ENCODE measurements at regions not wholly inside any gene's neighbourhood (a gene's known extent, or its start where the extent isn't known, plus 50 kb on each side); places are given as distances from the start of the nearest gene placed in this dataset.

DNA sequence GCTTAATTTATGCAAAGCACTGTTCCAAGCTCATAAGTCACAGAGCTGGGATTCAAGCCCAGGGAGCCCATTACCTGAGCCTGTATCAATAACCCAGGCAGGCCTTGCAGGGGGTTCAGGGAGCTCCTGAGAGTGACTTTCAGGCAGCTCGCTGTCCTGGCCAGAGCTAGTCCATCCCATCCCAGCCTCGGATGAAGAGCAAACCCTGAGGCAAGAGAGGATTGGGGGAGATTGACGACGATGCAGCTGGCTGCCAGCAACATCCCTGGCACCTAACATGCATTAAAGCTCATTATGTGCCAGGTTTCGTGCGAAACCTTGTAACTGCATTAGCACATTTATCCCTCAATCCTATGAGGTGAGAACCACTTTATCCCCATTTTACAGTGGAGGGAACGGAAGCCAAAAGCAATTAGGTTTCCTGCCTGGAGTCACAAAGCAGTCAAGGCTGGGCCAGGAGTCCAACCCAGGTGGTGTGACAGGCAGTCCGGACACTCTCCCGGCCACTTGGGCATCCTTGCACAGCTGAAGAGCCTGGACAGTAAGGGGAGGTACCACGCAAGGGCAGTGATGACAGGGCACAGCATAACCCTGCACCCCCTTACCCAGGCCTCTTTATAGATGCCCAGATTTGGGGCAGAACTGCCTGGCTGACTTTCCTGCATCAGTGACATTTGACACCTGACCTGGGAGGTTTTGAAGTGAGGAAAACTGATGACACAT lies 129.8 kb upstream of the CHST15 start:
- TF ChIP-seq NANOG (IDR thresholded peaks at IDR 0.05; ENCODE audit: borderline replicate concordance) (no peak), JUNB (IDR thresholded peaks at IDR 0.05; ENCODE audit: unreplicated experiment) (no peak), ZNF114 (CRISPR knock-in tag; IDR thresholded peaks at IDR 0.05) (no peak), ZNF331 (CRISPR knock-in tag; IDR thresholded peaks at IDR 0.05; ENCODE audit: low read depth) (no peak), EZH2phosphoT487 (IDR thresholded peaks at IDR 0.05; ENCODE audit: unreplicated experiment) (no peak), STAT1 (IDR thresholded peaks at IDR 0.05; ENCODE audit: unreplicated experiment) (no peak), POLR2AphosphoS5 (IDR thresholded peaks at IDR 0.05; ENCODE audit: low read depth) (no peak), CREB1 (CRISPR knock-in tag; IDR thresholded peaks at IDR 0.05; ENCODE audit: low read depth) (no peak), EZH2 (IDR thresholded peaks at IDR 0.05; ENCODE audit: low read depth, unreplicated experiment) (no peak)
- TF ChIP-seq, protein P1, sequence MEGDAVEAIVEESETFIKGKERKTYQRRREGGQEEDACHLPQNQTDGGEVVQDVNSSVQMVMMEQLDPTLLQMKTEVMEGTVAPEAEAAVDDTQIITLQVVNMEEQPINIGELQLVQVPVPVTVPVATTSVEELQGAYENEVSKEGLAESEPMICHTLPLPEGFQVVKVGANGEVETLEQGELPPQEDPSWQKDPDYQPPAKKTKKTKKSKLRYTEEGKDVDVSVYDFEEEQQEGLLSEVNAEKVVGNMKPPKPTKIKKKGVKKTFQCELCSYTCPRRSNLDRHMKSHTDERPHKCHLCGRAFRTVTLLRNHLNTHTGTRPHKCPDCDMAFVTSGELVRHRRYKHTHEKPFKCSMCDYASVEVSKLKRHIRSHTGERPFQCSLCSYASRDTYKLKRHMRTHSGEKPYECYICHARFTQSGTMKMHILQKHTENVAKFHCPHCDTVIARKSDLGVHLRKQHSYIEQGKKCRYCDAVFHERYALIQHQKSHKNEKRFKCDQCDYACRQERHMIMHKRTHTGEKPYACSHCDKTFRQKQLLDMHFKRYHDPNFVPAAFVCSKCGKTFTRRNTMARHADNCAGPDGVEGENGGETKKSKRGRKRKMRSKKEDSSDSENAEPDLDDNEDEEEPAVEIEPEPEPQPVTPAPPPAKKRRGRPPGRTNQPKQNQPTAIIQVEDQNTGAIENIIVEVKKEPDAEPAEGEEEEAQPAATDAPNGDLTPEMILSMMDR (conservative IDR thresholded peaks at IDR 0.05; ENCODE audit: low read depth in 2 of 2), result no peak
- TF ChIP-seq, protein P2, sequence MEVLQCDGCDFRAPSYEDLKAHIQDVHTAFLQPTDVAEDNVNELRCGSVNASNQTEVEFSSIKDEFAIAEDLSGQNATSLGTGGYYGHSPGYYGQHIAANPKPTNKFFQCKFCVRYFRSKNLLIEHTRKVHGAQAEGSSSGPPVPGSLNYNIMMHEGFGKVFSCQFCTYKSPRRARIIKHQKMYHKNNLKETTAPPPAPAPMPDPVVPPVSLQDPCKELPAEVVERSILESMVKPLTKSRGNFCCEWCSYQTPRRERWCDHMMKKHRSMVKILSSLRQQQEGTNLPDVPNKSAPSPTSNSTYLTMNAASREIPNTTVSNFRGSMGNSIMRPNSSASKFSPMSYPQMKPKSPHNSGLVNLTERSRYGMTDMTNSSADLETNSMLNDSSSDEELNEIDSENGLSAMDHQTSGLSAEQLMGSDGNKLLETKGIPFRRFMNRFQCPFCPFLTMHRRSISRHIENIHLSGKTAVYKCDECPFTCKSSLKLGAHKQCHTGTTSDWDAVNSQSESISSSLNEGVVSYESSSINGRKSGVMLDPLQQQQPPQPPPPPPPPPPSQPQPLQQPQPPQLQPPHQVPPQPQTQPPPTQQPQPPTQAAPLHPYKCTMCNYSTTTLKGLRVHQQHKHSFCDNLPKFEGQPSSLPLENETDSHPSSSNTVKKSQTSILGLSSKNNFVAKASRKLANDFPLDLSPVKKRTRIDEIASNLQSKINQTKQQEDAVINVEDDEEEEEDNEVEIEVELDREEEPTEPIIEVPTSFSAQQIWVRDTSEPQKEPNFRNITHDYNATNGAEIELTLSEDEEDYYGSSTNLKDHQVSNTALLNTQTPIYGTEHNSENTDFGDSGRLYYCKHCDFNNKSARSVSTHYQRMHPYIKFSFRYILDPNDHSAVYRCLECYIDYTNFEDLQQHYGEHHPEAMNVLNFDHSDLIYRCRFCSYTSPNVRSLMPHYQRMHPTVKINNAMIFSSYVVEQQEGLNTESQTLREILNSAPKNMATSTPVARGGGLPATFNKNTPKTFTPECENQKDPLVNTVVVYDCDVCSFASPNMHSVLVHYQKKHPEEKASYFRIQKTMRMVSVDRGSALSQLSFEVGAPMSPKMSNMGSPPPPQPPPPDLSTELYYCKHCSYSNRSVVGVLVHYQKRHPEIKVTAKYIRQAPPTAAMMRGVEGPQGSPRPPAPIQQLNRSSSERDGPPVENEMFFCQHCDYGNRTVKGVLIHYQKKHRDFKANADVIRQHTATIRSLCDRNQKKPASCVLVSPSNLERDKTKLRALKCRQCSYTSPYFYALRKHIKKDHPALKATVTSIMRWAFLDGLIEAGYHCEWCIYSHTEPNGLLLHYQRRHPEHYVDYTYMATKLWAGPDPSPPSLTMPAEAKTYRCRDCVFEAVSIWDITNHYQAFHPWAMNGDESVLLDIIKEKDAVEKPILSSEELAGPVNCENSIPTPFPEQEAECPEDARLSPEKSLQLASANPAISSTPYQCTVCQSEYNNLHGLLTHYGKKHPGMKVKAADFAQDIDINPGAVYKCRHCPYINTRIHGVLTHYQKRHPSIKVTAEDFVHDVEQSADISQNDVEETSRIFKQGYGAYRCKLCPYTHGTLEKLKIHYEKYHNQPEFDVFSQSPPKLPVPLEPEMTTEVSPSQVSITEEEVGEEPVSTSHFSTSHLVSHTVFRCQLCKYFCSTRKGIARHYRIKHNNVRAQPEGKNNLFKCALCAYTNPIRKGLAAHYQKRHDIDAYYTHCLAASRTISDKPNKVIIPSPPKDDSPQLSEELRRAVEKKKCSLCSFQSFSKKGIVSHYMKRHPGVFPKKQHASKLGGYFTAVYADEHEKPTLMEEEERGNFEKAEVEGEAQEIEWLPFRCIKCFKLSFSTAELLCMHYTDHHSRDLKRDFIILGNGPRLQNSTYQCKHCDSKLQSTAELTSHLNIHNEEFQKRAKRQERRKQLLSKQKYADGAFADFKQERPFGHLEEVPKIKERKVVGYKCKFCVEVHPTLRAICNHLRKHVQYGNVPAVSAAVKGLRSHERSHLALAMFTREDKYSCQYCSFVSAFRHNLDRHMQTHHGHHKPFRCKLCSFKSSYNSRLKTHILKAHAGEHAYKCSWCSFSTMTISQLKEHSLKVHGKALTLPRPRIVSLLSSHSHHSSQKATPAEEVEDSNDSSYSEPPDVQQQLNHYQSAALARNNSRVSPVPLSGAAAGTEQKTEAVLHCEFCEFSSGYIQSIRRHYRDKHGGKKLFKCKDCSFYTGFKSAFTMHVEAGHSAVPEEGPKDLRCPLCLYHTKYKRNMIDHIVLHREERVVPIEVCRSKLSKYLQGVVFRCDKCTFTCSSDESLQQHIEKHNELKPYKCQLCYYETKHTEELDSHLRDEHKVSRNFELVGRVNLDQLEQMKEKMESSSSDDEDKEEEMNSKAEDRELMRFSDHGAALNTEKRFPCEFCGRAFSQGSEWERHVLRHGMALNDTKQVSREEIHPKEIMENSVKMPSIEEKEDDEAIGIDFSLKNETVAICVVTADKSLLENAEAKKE (CRISPR knock-in tag; IDR thresholded peaks at IDR 0.05), result no peak
- TF ChIP-seq, protein P3, sequence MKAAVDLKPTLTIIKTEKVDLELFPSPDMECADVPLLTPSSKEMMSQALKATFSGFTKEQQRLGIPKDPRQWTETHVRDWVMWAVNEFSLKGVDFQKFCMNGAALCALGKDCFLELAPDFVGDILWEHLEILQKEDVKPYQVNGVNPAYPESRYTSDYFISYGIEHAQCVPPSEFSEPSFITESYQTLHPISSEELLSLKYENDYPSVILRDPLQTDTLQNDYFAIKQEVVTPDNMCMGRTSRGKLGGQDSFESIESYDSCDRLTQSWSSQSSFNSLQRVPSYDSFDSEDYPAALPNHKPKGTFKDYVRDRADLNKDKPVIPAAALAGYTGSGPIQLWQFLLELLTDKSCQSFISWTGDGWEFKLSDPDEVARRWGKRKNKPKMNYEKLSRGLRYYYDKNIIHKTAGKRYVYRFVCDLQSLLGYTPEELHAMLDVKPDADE (IDR thresholded peaks at IDR 0.05), result no peak
- TF ChIP-seq, protein P4, sequence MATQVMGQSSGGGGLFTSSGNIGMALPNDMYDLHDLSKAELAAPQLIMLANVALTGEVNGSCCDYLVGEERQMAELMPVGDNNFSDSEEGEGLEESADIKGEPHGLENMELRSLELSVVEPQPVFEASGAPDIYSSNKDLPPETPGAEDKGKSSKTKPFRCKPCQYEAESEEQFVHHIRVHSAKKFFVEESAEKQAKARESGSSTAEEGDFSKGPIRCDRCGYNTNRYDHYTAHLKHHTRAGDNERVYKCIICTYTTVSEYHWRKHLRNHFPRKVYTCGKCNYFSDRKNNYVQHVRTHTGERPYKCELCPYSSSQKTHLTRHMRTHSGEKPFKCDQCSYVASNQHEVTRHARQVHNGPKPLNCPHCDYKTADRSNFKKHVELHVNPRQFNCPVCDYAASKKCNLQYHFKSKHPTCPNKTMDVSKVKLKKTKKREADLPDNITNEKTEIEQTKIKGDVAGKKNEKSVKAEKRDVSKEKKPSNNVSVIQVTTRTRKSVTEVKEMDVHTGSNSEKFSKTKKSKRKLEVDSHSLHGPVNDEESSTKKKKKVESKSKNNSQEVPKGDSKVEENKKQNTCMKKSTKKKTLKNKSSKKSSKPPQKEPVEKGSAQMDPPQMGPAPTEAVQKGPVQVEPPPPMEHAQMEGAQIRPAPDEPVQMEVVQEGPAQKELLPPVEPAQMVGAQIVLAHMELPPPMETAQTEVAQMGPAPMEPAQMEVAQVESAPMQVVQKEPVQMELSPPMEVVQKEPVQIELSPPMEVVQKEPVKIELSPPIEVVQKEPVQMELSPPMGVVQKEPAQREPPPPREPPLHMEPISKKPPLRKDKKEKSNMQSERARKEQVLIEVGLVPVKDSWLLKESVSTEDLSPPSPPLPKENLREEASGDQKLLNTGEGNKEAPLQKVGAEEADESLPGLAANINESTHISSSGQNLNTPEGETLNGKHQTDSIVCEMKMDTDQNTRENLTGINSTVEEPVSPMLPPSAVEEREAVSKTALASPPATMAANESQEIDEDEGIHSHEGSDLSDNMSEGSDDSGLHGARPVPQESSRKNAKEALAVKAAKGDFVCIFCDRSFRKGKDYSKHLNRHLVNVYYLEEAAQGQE (IDR thresholded peaks at IDR 0.05; ENCODE audit: unreplicated experiment), result no peak
- H3K9me3 Mint-ChIP-seq, result peaks cover 23% of the 10 kb centered on the region
- no peak overlapping the region for H3K27ac ChIP-seq (ENCODE audit: low read depth)
- DNase-seq (ENCODE audit: low spot score) (no peak), ATAC-seq (no peak)
- H3K4me3 ChIP-seq, result no peak overlapping the region
- H3K4me1 Mint-ChIP-seq, result peaks cover 14% of the 10 kb centered on the region
- H3K4me3 Mint-ChIP-seq, result no peak overlapping the region
- no peak overlapping the region for H2AFZ ChIP-seq
- H3K4me1 ChIP-seq (ENCODE audit: insufficient read depth), result peaks cover 13% of the 10 kb centered on the region
- H3K4me2 ChIP-seq, result no peak overlapping the region
- H3K79me2 ChIP-seq (replicated peaks; ENCODE audit: insufficient read depth), result no peaks in the 10 kb centered on the region
- no peaks in the 10 kb centered on the region for H3F3A ChIP-seq (replicated peaks; ENCODE audit: low read depth)
- H3K27ac Mint-ChIP-seq, result no peak overlapping the region
- H3K9me2 ChIP-seq (ENCODE audit: insufficient read depth), result 0 out of 2 replicates have a peak, but pooled peaks cover 3% of the 10 kb centered on the region
- H3K36me3 ChIP-seq (ENCODE audit: insufficient read depth), result no peaks in the 10 kb centered on the region
- no peaks in the 10 kb centered on the region; the same call in 2 of the 3 replicates for H3K36me3 Mint-ChIP-seq (ENCODE audit: low read depth)
- H4K20me1 ChIP-seq (replicated peaks; ENCODE audit: insufficient read depth), result no peaks in the 10 kb centered on the region
- peaks cover 21% of the 10 kb centered on the region for H3K27me3 Mint-ChIP-seq (ENCODE audit: insufficient read depth, low read depth, poor library complexity)
- no peaks in the 10 kb centered on the region for H3K27me3 ChIP-seq (ENCODE audit: insufficient read depth)
